Neural progenitor cell (in vitro differentiated cells): ENCODE measurements at regions not wholly inside any gene's neighbourhood (a gene's known extent, or its start where the extent isn't known, plus 50 kb on each side); places are given as distances from the start of the nearest gene placed in this dataset.
A peak's percentile ranks its signal among the peaks of the same experiment; 100 is the strongest.

Source experiments
- DNase-seq: peaks from one replicate; pipeline ENCODE4 v3.0.0-alpha.2; 2016; ENCODE audit warnings: low spot score
- H2AFZ ChIP-seq: fragments of 200-600 bp; sonication (generic); replicated peaks from 2 replicates; pipeline ENCODE4 v1.6.1; 2016; ENCODE audit warnings: antibody characterized with exemption
- H3F3A ChIP-seq: fragments of 200-600 bp; sonication (generic); 2 replicates; pipeline ENCODE4 v1.6.1; 2016; ENCODE audit warnings: antibody characterized with exemption, low read depth
- H3K27ac ChIP-seq: fragments of 200-600 bp; sonication (generic); 2 replicates; pipeline ENCODE4 v1.5.1; 2016; ENCODE audit warnings: mild to moderate bottlenecking
- H3K27me3 ChIP-seq: fragments of 200-600 bp; sonication (generic); 2 replicates; pipeline ENCODE4 v1.6.1; 2016; ENCODE audit warnings: mild to moderate bottlenecking, moderate library complexity
- H3K36me3 ChIP-seq: fragments of 200-600 bp; sonication (generic); 2 replicates; pipeline ENCODE4 v1.5.1; 2016
- H3K4me1 ChIP-seq: fragments of 200-600 bp; sonication (generic); 2 replicates; pipeline ENCODE4 v1.6.1; 2016; ENCODE audit warnings: mixed run types
- H3K4me2 ChIP-seq: fragments of 200-600 bp; sonication (generic); 2 replicates; pipeline ENCODE4 v1.6.1; 2016
- H3K4me3 ChIP-seq: fragments of 200-600 bp; sonication (generic); 2 replicates; pipeline ENCODE4 v1.5.1; 2016
- H3K79me2 ChIP-seq: fragments of 200-600 bp; sonication (generic); 2 replicates; pipeline ENCODE4 v1.6.1; 2016; ENCODE audit warnings: low read depth
- H3K9ac ChIP-seq: fragments of 200-600 bp; sonication (generic); 2 replicates; pipeline ENCODE4 v1.6.1; 2016
- H3K9me3 ChIP-seq: fragments of 200-600 bp; sonication (generic); 2 replicates; pipeline ENCODE4 v1.5.1; 2016; ENCODE audit warnings: low read depth
- H4K20me1 ChIP-seq: fragments of 200-600 bp; sonication (generic); 2 replicates; pipeline ENCODE4 v1.6.1; 2016; ENCODE audit warnings: low read depth
- H3K27ac Mint-ChIP-seq: 3 replicates; pipeline ENCODE4 v1.8.0; 2021; ENCODE audit warnings: mixed read lengths
- H3K27me3 Mint-ChIP-seq: 2 replicates; pipeline ENCODE4 v1.8.0; 2022; ENCODE audit warnings: low read depth, mild to moderate bottlenecking, inconsistent platforms, moderate library complexity, mixed read lengths; ENCODE audit not compliant: insufficient read depth
- H3K36me3 Mint-ChIP-seq: 3 replicates; pipeline ENCODE4 v1.8.0; 2021; ENCODE audit warnings: mixed read lengths
- H3K4me1 Mint-ChIP-seq: 3 replicates; pipeline ENCODE4 v1.8.0; 2021; ENCODE audit warnings: mixed read lengths
- H3K4me3 Mint-ChIP-seq: 3 replicates; pipeline ENCODE4 v1.8.0; 2021; ENCODE audit warnings: mild to moderate bottlenecking, moderate library complexity, mixed read lengths
- H3K9me3 Mint-ChIP-seq: 3 replicates; pipeline ENCODE4 v1.8.0; 2020; ENCODE audit warnings: mixed read lengths
- CTCF ChIP-seq: fragments of 200-600 bp; sonication (generic); IDR thresholded peaks from 2 replicates; pipeline ENCODE4 v1.5.1; 2017; ENCODE audit warnings: antibody characterized with exemption, mild to moderate bottlenecking
- EZH2 ChIP-seq: fragments of 200-600 bp; sonication (generic); IDR thresholded peaks from 2 replicates; pipeline ENCODE4 v1.6.1; 2017; ENCODE audit warnings: antibody characterized with exemption, mild to moderate bottlenecking, moderate library complexity
- EZH2phosphoT487 ChIP-seq: fragments of 200-600 bp; sonication (generic); IDR thresholded peaks from 2 replicates; pipeline ENCODE4 v1.6.1; 2017; ENCODE audit warnings: antibody characterized with exemption

GRCh38 chr2:83594241-83595120 is 864.6 kb downstream of the SUCLG1 start:
- Histone ChIP-seq H3K4me2 (no peak overlapping the region), H3K27ac (no peak overlapping the region), H3K36me3 (no peaks in the 10 kb centered on the region), H3K4me3 (no peak overlapping the region), H3K9ac (no peak overlapping the region), H3K27me3 (no peaks in the 10 kb centered on the region), H3K79me2 (no peaks in the 10 kb centered on the region), H2AFZ (peak overlapping the region; percentile 53), H3K9me3 (no peaks in the 10 kb centered on the region), H3K4me1 (no peaks in the 10 kb centered on the region), H3F3A (no peaks in the 10 kb centered on the region), H4K20me1 (no peaks in the 10 kb centered on the region)
- Mint-ChIP-seq H3K27me3 (no peaks in the 10 kb centered on the region), H3K27ac (no peak overlapping the region), H3K4me3 (no peak overlapping the region), H3K9me3 (peaks cover under 1% of the 10 kb centered on the region), H3K4me1 (peaks cover 16% of the 10 kb centered on the region), H3K36me3 (no peaks in the 10 kb centered on the region)
- no peak for TF ChIP-seq EZH2phosphoT487
- no peak for DNase-seq

- Histone ChIP-seq H3K9me3 (no peaks in the 10 kb centered on the region), H3K79me2 (no peaks in the 10 kb centered on the region), H3F3A (peaks cover 11% of the 10 kb centered on the region), H3K27ac (no peak overlapping the region), H3K4me2 (no peak overlapping the region), H3K4me1 (peaks cover 24% of the 10 kb centered on the region), H2AFZ (no peak overlapping the region), H3K9ac (no peak overlapping the region), H3K4me3 (no peak overlapping the region), H3K27me3 (no peaks in the 10 kb centered on the region), H3K36me3 (peaks cover 3% of the 10 kb centered on the region), H4K20me1 (no peaks in the 10 kb centered on the region)
- DNase-seq, result no peak
- H3K4me3 Mint-ChIP-seq, result no peak overlapping the region
- H3K27me3 Mint-ChIP-seq, result no peaks in the 10 kb centered on the region
- no peak overlapping the region for H3K27ac Mint-ChIP-seq
- H3K9me3 Mint-ChIP-seq, result peaks cover 7% of the 10 kb centered on the region
- TF ChIP-seq CTCF (no peak), EZH2 (no peak), EZH2phosphoT487 (no peak)
- peaks cover 19% of the 10 kb centered on the region for H3K4me1 Mint-ChIP-seq
- no peaks in the 10 kb centered on the region for H3K36me3 Mint-ChIP-seq
These were observed 871.8 kb downstream of the SUCLG1 start for GRCh38 chr2:83587309-83587708.

- peaks cover 7% of the 10 kb centered on the region for H3K9me3 Mint-ChIP-seq
- no peak overlapping the region for H3K9ac ChIP-seq
- peak overlapping the region; percentile 40 for H3K27ac ChIP-seq
- H2AFZ ChIP-seq, result no peak overlapping the region
- no peaks in the 10 kb centered on the region for H4K20me1 ChIP-seq
- H3K36me3 Mint-ChIP-seq, result no peaks in the 10 kb centered on the region
- no peaks in the 10 kb centered on the region for H3K9me3 ChIP-seq
- peak overlapping the region; percentile 46 for H3K27ac Mint-ChIP-seq
- DNase-seq, result no peak
- peak overlapping the region; percentile 22 for H3K4me3 Mint-ChIP-seq
- peak overlapping the region; percentile 36 for H3K4me2 ChIP-seq
- H3K27me3 Mint-ChIP-seq, result no peaks in the 10 kb centered on the region
- no peaks in the 10 kb centered on the region for H3K27me3 ChIP-seq
- H3F3A ChIP-seq, result peaks cover 11% of the 10 kb centered on the region
- no peak overlapping the region for H3K4me3 ChIP-seq
- no peaks in the 10 kb centered on the region for H3K79me2 ChIP-seq
- no peak for TF ChIP-seq EZH2phosphoT487
- TF ChIP-seq EZH2, result no peak
- TF ChIP-seq CTCF, result no peak
- peaks cover 3% of the 10 kb centered on the region for H3K36me3 ChIP-seq
- peaks cover 19% of the 10 kb centered on the region for H3K4me1 Mint-ChIP-seq
- peaks cover 24% of the 10 kb centered on the region for H3K4me1 ChIP-seq
These were observed 873.8 kb downstream of the SUCLG1 start for GRCh38 chr2:83585250-83585649.

GRCh38 chr2:83584672-83585071 is 874.4 kb downstream of the SUCLG1 start:
- DNase-seq, result peak; percentile 56
- Histone ChIP-seq H3K27me3 (no peaks in the 10 kb centered on the region), H3K4me1 (peaks cover 24% of the 10 kb centered on the region), H3K79me2 (no peaks in the 10 kb centered on the region), H3K27ac (peak overlapping the region; percentile 75), H3K9me3 (no peaks in the 10 kb centered on the region), H4K20me1 (no peaks in the 10 kb centered on the region), H3K9ac (no peak overlapping the region), H3K4me3 (no peak overlapping the region), H2AFZ (no peak overlapping the region), H3K4me2 (peak overlapping the region; percentile 36), H3F3A (peaks cover 11% of the 10 kb centered on the region), H3K36me3 (peaks cover 3% of the 10 kb centered on the region)
- Mint-ChIP-seq H3K27me3 (no peaks in the 10 kb centered on the region), H3K27ac (peak overlapping the region; percentile 46), H3K4me1 (peaks cover 19% of the 10 kb centered on the region), H3K4me3 (peak overlapping the region; percentile 22), H3K36me3 (no peaks in the 10 kb centered on the region), H3K9me3 (peaks cover 7% of the 10 kb centered on the region)
- TF ChIP-seq EZH2phosphoT487 (no peak), EZH2 (no peak), CTCF (no peak)
